Esophagus muscularis mucosa (tissue), 4 donors: ENCODE measurements at regions not wholly inside any gene's neighbourhood (a gene's known extent, or its start where the extent isn't known, plus 50 kb on each side); places are given as distances from the start of the nearest gene placed in this dataset.

Experiments used
- DNase-seq: peaks from one replicate; pipeline ENCODE4 v3.0.0-alpha.2; 2017; ENCODE audit errors: extremely low spot score
- H3K27ac ChIP-seq, 4 donors: fragments of 200-600 bp; sonication (generic); replicated peaks in 1 of 4; 1 replicate in 3 of 4; 2 replicates in 1 of 4; pipeline ENCODE4 v1.5.1; 2016 to 2019; ENCODE audit warnings: mild to moderate bottlenecking in 1 of 4
- H3K27me3 ChIP-seq, 4 donors: fragments of 200-600 bp; sonication (generic); one replicate each; pipeline versions ENCODE4 v1.5.1 to v1.6.0; 2016 to 2019
- H3K36me3 ChIP-seq, 4 donors: fragments of 200-600 bp; sonication (generic); one replicate each; pipeline ENCODE4 v1.5.1; 2016 to 2019
- H3K4me1 ChIP-seq, 4 donors: fragments of 200-600 bp; sonication (generic); one replicate each; pipeline ENCODE4 v1.5.1; 2016 to 2019
- H3K4me3 ChIP-seq, 4 donors: fragments of 200-600 bp; sonication (generic); 1 replicate in 2 of 4; 2 replicates in 2 of 4; pipeline ENCODE4 v1.5.1; 2016 to 2019; ENCODE audit warnings: mild to moderate bottlenecking in 4 of 4, moderate library complexity in 1 of 4
- H3K9me3 ChIP-seq, 4 donors: fragments of 200-600 bp; sonication (generic); 1 replicate in 3 of 4; 2 replicates in 1 of 4; pipeline ENCODE4 v1.5.1; 2016 to 2019
- EP300 ChIP-seq: sonication (generic); formaldehyde crosslinking; IDR thresholded peaks from one replicate; pipeline ENCODE4 v1.6.1; 2017; ENCODE audit warnings: antibody characterized with exemption
- POLR2A ChIP-seq: fragments of 450-650 bp; IDR thresholded peaks from one replicate; pipeline ENCODE4 v1.6.1; 2017; ENCODE audit warnings: antibody characterized with exemption, moderate library complexity, mild to moderate bottlenecking, low read depth
- POLR2AphosphoS5 ChIP-seq, 2 donors: sonication (generic); formaldehyde crosslinking; IDR thresholded peaks; one replicate each; pipeline ENCODE4 v1.6.1; 2017; ENCODE audit warnings: antibody characterized with exemption in 2 of 2
- WGBS: methylation state at CpG from one replicate; pipeline ENCODE4 v1.1.5; 2018; 5-methylcytosine and 5-hydroxymethylcytosine counted together
- intact Hi-C: fragments of 100-400 bp; cut with DNase I; formaldehyde crosslinking; loops from one replicate; pipeline ENCODE4 v1.15.1; 2023
- TF ChIP-seq, protein P1 (sequence below), 3 experiments: fragments of 200-600 bp in 2 of 3; fragments of 450-650 bp in 1 of 3; sonication (generic) in 2 of 3; IDR thresholded peaks; one replicate each; pipeline ENCODE4 v1.5.1; 2017 to 2019; ENCODE audit warnings: antibody characterized with exemption in 3 of 3, mild to moderate bottlenecking in 2 of 3, moderate library complexity in 1 of 3

GRCh38 chr17:36786867-36787266 is 150.4 kb upstream of the LHX1 start:
- no peak for DNase-seq
- no peak for TF ChIP-seq POLR2A
- TF ChIP-seq, protein P1, sequence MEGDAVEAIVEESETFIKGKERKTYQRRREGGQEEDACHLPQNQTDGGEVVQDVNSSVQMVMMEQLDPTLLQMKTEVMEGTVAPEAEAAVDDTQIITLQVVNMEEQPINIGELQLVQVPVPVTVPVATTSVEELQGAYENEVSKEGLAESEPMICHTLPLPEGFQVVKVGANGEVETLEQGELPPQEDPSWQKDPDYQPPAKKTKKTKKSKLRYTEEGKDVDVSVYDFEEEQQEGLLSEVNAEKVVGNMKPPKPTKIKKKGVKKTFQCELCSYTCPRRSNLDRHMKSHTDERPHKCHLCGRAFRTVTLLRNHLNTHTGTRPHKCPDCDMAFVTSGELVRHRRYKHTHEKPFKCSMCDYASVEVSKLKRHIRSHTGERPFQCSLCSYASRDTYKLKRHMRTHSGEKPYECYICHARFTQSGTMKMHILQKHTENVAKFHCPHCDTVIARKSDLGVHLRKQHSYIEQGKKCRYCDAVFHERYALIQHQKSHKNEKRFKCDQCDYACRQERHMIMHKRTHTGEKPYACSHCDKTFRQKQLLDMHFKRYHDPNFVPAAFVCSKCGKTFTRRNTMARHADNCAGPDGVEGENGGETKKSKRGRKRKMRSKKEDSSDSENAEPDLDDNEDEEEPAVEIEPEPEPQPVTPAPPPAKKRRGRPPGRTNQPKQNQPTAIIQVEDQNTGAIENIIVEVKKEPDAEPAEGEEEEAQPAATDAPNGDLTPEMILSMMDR (IDR thresholded peaks at IDR 0.05), result no peak
- no peak for TF ChIP-seq EP300
- no peak for TF ChIP-seq POLR2AphosphoS5 (IDR thresholded peaks at IDR 0.05)
- H3K4me3 ChIP-seq, result no peak overlapping the region
- no peak overlapping the region for H3K27ac ChIP-seq
- H3K36me3 ChIP-seq, result no peaks in the 10 kb centered on the region
- peaks cover 0 to 3% (median 0%) of the 10 kb centered on the region in 4 donors for H3K9me3 ChIP-seq
- H3K4me1 ChIP-seq, result no peaks in the 10 kb centered on the region
- WGBS, result 88% methylated on average over 2 of the region's 2 CpGs
- H3K27me3 ChIP-seq, result peaks cover 0 to 80% (median 3%) of the 10 kb centered on the region in 4 donors
- intact Hi-C loops, result no loop called here

GRCh38 chr17:36791150-36791941 is 145.9 kb upstream of the LHX1 start:
- DNase-seq, result no peak
- TF ChIP-seq EP300, result no peak
- TF ChIP-seq POLR2A, result no peak
- TF ChIP-seq, protein P1 (IDR thresholded peaks at IDR 0.05), result no peak
- TF ChIP-seq POLR2AphosphoS5 (IDR thresholded peaks at IDR 0.05), result no peak
- Histone ChIP-seq H3K36me3 (no peaks in the 10 kb centered on the region), H3K27ac (no peak overlapping the region), H3K9me3 (no peaks in the 10 kb centered on the region), H3K27me3 (peaks cover 0 to 56% (median 3%) of the 10 kb centered on the region in 4 donors), H3K4me3 (no peak overlapping the region), H3K4me1 (no peaks in the 10 kb centered on the region)
- WGBS, result 26% methylated on average over 6 of the region's 7 CpGs
- intact Hi-C loops, result no loop called here

DNA sequence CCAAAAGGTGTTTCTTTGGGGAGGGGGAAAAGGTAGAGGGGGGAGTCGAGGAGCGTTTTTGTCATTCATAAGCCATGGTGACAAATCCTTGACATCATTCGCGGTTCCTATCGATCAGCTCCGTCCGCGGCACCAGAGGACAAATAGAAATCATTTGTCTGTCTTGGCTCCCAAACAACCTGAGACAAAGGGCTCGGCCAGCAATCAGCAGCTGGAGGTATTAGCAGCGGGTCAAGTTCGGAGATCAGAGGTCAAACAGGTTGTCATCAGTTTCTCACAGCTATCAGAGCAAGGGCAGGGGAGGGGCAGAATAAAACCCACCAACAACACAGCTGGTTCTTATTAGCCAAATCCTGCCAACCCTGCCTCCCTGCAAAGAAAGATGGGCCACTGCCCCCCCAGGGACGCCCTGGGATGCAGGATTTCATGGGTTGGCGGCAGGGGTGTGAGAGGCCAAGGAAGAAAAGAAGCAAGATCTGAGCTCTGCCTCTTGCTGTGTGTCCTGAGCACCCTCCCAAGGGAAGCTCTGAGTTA is 145.3 kb upstream of the LHX1 start:
- H3K36me3 ChIP-seq, result no peaks in the 10 kb centered on the region
- no peak for DNase-seq
- H3K4me1 ChIP-seq, result no peaks in the 10 kb centered on the region
- no peak overlapping the region for H3K4me3 ChIP-seq
- intact Hi-C loops, result no loop called here
- WGBS, result 22% methylated on average over 12 of the region's 13 CpGs
- H3K9me3 ChIP-seq, result peaks cover 0 to 3% (median under 1%) of the 10 kb centered on the region in 4 donors
- peaks cover 0 to 50% (median 3%) of the 10 kb centered on the region in 4 donors for H3K27me3 ChIP-seq
- H3K27ac ChIP-seq, result no peak overlapping the region
- TF ChIP-seq POLR2A (no peak), EP300 (no peak), POLR2AphosphoS5 (IDR thresholded peaks at IDR 0.05) (no peak)
- TF ChIP-seq, protein P1 (IDR thresholded peaks at IDR 0.05), result no peak

- H3K36me3 ChIP-seq, result no peaks in the 10 kb centered on the region
- intact Hi-C loops, result no loop called here
- DNase-seq, result no peak
- 88% methylated on average over 5 of the region's 5 CpGs for WGBS
- H3K27ac ChIP-seq, result no peak overlapping the region
- no peaks in the 10 kb centered on the region for H3K4me1 ChIP-seq
- H3K4me3 ChIP-seq, result no peak overlapping the region
- peaks cover 0 to 56% (median 3%) of the 10 kb centered on the region in 4 donors for H3K27me3 ChIP-seq
- TF ChIP-seq POLR2A (no peak), POLR2AphosphoS5 (IDR thresholded peaks at IDR 0.05) (no peak), EP300 (no peak)
- TF ChIP-seq, protein P1 (IDR thresholded peaks at IDR 0.05), result no peak
- peaks cover 0 to 10% (median 7%) of the 10 kb centered on the region in 4 donors for H3K9me3 ChIP-seq
Observed at GRCh38 chr17:36792849-36793248, 144.4 kb upstream of the LHX1 start.
